Trophoblast cell (in vitro differentiated cells and primary cell): ENCODE measurements at regions not wholly inside any gene's neighbourhood (a gene's known extent, or its start where the extent isn't known, plus 50 kb on each side); places are given as distances from the start of the nearest gene placed in this dataset.

ENCODE experiments used
- DNase-seq, 2 donors: peaks; one replicate each; pipeline ENCODE4 v3.0.0-alpha.2; 2016
- H2AFZ ChIP-seq: 2 replicates; pipeline ENCODE4 v1.6.1; 2013; ENCODE audit warnings: low read length, moderate library complexity, mild to moderate bottlenecking; ENCODE audit not compliant: insufficient read depth, poor library complexity
- H2AK5ac ChIP-seq: 2 replicates; pipeline ENCODE4 v1.6.1; 2013; ENCODE audit warnings: mild to moderate bottlenecking, low read length
- H2BK120ac ChIP-seq: 2 replicates; pipeline ENCODE4 v1.6.1; 2013; ENCODE audit warnings: low read length, mild to moderate bottlenecking, moderate library complexity; ENCODE audit not compliant: insufficient read depth, poor library complexity
- H2BK12ac ChIP-seq: 2 replicates; pipeline ENCODE4 v1.6.1; 2013; ENCODE audit warnings: mild to moderate bottlenecking, low read length, moderate library complexity
- H2BK5ac ChIP-seq: 2 replicates; pipeline ENCODE4 v1.6.1; 2013; ENCODE audit warnings: low read length, low read depth, moderate library complexity, mild to moderate bottlenecking; ENCODE audit not compliant: poor library complexity
- H3K14ac ChIP-seq: 2 replicates; pipeline ENCODE4 v1.6.1; 2013; ENCODE audit warnings: mild to moderate bottlenecking, low read length
- H3K18ac ChIP-seq: 2 replicates; pipeline ENCODE4 v1.6.1; 2013; ENCODE audit warnings: mild to moderate bottlenecking, low read length
- H3K23ac ChIP-seq: 2 replicates; pipeline ENCODE4 v1.6.1; 2013; ENCODE audit warnings: low read length
- H3K27ac ChIP-seq: 2 replicates; pipeline ENCODE4 v1.5.1; 2013; ENCODE audit warnings: low read depth, mild to moderate bottlenecking, inconsistent platforms, low read length, moderate library complexity
- H3K27me3 ChIP-seq: 2 replicates; pipeline ENCODE4 v1.6.1; 2013; ENCODE audit warnings: inconsistent platforms, mild to moderate bottlenecking, low read length, moderate library complexity; ENCODE audit not compliant: insufficient read depth
- H3K36me3 ChIP-seq, 2 experiments: 1 replicate in 1 of 2; 2 replicates in 1 of 2; pipeline ENCODE4 v1.6.1; 2013; ENCODE audit warnings: low read length in 2 of 2, mild to moderate bottlenecking in 2 of 2, moderate library complexity in 1 of 2; ENCODE audit not compliant: insufficient read depth in 2 of 2, control insufficient read depth in 1 of 2
- H3K4ac ChIP-seq: 2 replicates; pipeline ENCODE4 v1.6.1; 2013; ENCODE audit warnings: low read depth, mild to moderate bottlenecking, low read length, moderate library complexity
- H3K4me1 ChIP-seq, 2 experiments: 1 replicate in 1 of 2; 2 replicates in 1 of 2; pipeline ENCODE4 v1.6.1; 2013; ENCODE audit warnings: low read length in 2 of 2, mild to moderate bottlenecking in 2 of 2, moderate library complexity in 1 of 2; ENCODE audit not compliant: insufficient read depth in 2 of 2, control insufficient read depth in 1 of 2
- H3K4me2 ChIP-seq: 2 replicates; pipeline ENCODE4 v1.6.1; 2013; ENCODE audit warnings: inconsistent platforms, mild to moderate bottlenecking, low read length, moderate library complexity
- H3K4me3 ChIP-seq: 2 replicates; pipeline ENCODE4 v1.5.1; 2013; ENCODE audit warnings: mild to moderate bottlenecking, low read depth, low read length, inconsistent platforms
- H3K79me1 ChIP-seq: one replicate; pipeline ENCODE4 v1.6.1; 2013; ENCODE audit warnings: low read length
- H3K79me2 ChIP-seq: 2 replicates; pipeline ENCODE4 v1.6.1; 2013; ENCODE audit warnings: low read length, mild to moderate bottlenecking; ENCODE audit not compliant: control insufficient read depth, insufficient read depth, poor library complexity
- H3K9ac ChIP-seq: 2 replicates; pipeline ENCODE4 v1.6.1; 2013; ENCODE audit warnings: mild to moderate bottlenecking, low read length
- H3K9me3 ChIP-seq: 2 replicates; pipeline ENCODE4 v1.6.1; 2013; ENCODE audit warnings: low read depth, mild to moderate bottlenecking, control low read depth, inconsistent platforms, low read length; ENCODE audit not compliant: insufficient read depth
- H4K12ac ChIP-seq: 2 replicates; pipeline ENCODE4 v1.6.1; 2013; ENCODE audit warnings: low read depth, mild to moderate bottlenecking, low read length, moderate library complexity
- H4K8ac ChIP-seq: 2 replicates; pipeline ENCODE4 v1.6.1; 2013; ENCODE audit warnings: low read depth, mild to moderate bottlenecking, low read length, moderate library complexity
- H4K91ac ChIP-seq: one replicate; pipeline ENCODE4 v1.6.1; 2013; ENCODE audit warnings: low read depth, mild to moderate bottlenecking, low read length, moderate library complexity
- WGBS: extraction: QIAGEN DNeasy Blood & Tissue Kit; methylation state at CpG from one replicate; pipeline ENCODE4 v1.1.7; 2013; ENCODE audit warnings: missing lambda C conversion rate; ENCODE audit not compliant: insufficient read length, insufficient coverage; ENCODE audit errors: extremely low coverage; 5-methylcytosine and 5-hydroxymethylcytosine counted together

- H3K27me3 ChIP-seq: no peaks in the 10 kb centered on the region
Measured at GRCh38 chr10:20712774-20713173, 184.3 kb downstream of the NEBL start.

GRCh38 chr10:20709708-20710107 is 187.4 kb downstream of the NEBL start:
- Histone ChIP-seq H3K9ac (no peak overlapping the region), H3K27me3 (no peaks in the 10 kb centered on the region), H3K36me3 (no peaks in the 10 kb centered on the region), H2AFZ (no peak overlapping the region), H2AK5ac (no peak overlapping the region), H3K4me1 (peaks cover 5 to 7% of the 10 kb centered on the region in 2 experiments), H4K12ac (no peak overlapping the region), H2BK5ac (no peak overlapping the region), H3K18ac (no peak overlapping the region), H4K8ac (no peak overlapping the region), H3K14ac (no peak overlapping the region), H3K23ac (no peak overlapping the region), H2BK12ac (no peak overlapping the region), H3K79me1 (peaks cover 1% of the 10 kb centered on the region), H3K9me3 (no peaks in the 10 kb centered on the region), H4K91ac (no peak overlapping the region), H3K79me2 (no peaks in the 10 kb centered on the region), H3K4me2 (no peak overlapping the region), H2BK120ac (no peak overlapping the region), H3K4ac (no peak overlapping the region), H3K4me3 (no peak overlapping the region), H3K27ac (no peak overlapping the region)
- no peak for DNase-seq
- no CpG with 5 or more reads among the region's 2 CpGs for WGBS

More at GRCh38 chr10:20712774-20713173, 184.3 kb downstream of the NEBL start:
- no peak overlapping the region for H3K23ac ChIP-seq
- H3K4me2 ChIP-seq: peak overlapping the region; percentile 9
- H3K4me3 ChIP-seq: no peak overlapping the region
- no peak overlapping the region for H2AK5ac ChIP-seq
- H3K79me2 ChIP-seq: no peaks in the 10 kb centered on the region
- no peak overlapping the region for H4K91ac ChIP-seq
- H2BK120ac ChIP-seq: no peak overlapping the region
- H4K12ac ChIP-seq: no peak overlapping the region
- no peak for DNase-seq
- H3K14ac ChIP-seq: no peak overlapping the region
- H3K27ac ChIP-seq: peak overlapping the region; percentile 45
- peaks cover 1% of the 10 kb centered on the region for H3K79me1 ChIP-seq
- no peaks in the 10 kb centered on the region for H3K9me3 ChIP-seq
- no peak overlapping the region for H3K9ac ChIP-seq
- H2BK12ac ChIP-seq: no peak overlapping the region
- no CpG with 5 or more reads among the region's 1 CpG for WGBS
- peak overlapping the region; percentile 43 for H2BK5ac ChIP-seq
- no peak overlapping the region for H2AFZ ChIP-seq
- no peaks in the 10 kb centered on the region for H3K36me3 ChIP-seq
- no peak overlapping the region for H3K18ac ChIP-seq
- H4K8ac ChIP-seq: no peak overlapping the region
- peaks cover 6 to 7% of the 10 kb centered on the region in 2 experiments for H3K4me1 ChIP-seq
- H3K4ac ChIP-seq: no peak overlapping the region

- Histone ChIP-seq H3K36me3 (no peaks in the 10 kb centered on the region), H2BK12ac (no peak overlapping the region), H3K79me1 (peaks cover 1% of the 10 kb centered on the region), H3K14ac (no peak overlapping the region), H3K4ac (no peak overlapping the region), H4K8ac (no peak overlapping the region), H4K91ac (no peak overlapping the region), H3K9me3 (no peaks in the 10 kb centered on the region), H3K23ac (no peak overlapping the region), H3K18ac (no peak overlapping the region), H3K9ac (no peak overlapping the region), H3K4me1 (peaks cover 4 to 6% of the 10 kb centered on the region in 2 experiments), H2BK5ac (no peak overlapping the region), H2AK5ac (no peak overlapping the region), H2BK120ac (no peak overlapping the region), H3K27me3 (no peaks in the 10 kb centered on the region), H4K12ac (no peak overlapping the region), H3K4me3 (no peak overlapping the region), H3K4me2 (no peak overlapping the region), H3K79me2 (no peaks in the 10 kb centered on the region), H2AFZ (no peak overlapping the region), H3K27ac (no peak overlapping the region)
- DNase-seq: no peak
- no CpG with 5 or more reads among the region's 4 CpGs for WGBS
Measured at GRCh38 chr10:20708305-20708704, 188.8 kb downstream of the NEBL start.

- Histone ChIP-seq H3K27me3 (no peaks in the 10 kb centered on the region), H3K4me2 (no peak overlapping the region)
- WGBS: no CpG with 5 or more reads among the region's 3 CpGs
Measured at GRCh38 chr10:20707251-20707650, 189.9 kb downstream of the NEBL start.

More at GRCh38 chr10:20707251-20707650, 189.9 kb downstream of the NEBL start:
- Histone ChIP-seq H2BK12ac (no peak overlapping the region), H4K12ac (no peak overlapping the region), H3K79me1 (peaks cover under 1% of the 10 kb centered on the region), H3K18ac (no peak overlapping the region), H4K8ac (no peak overlapping the region), H3K9ac (no peak overlapping the region), H2BK5ac (no peak overlapping the region), H3K4me3 (no peak overlapping the region), H3K36me3 (no peaks in the 10 kb centered on the region), H2BK120ac (no peak overlapping the region), H3K79me2 (no peaks in the 10 kb centered on the region), H3K4me1 (peaks cover 0 to 3% of the 10 kb centered on the region in 2 experiments), H4K91ac (no peak overlapping the region), H3K23ac (no peak overlapping the region), H2AK5ac (no peak overlapping the region), H3K9me3 (no peaks in the 10 kb centered on the region), H3K4ac (no peak overlapping the region), H3K27ac (no peak overlapping the region), H2AFZ (no peak overlapping the region), H3K14ac (no peak overlapping the region)
- peak in 1 of 2 donors; percentile 22 for DNase-seq
